ENCODE measurements at regions not wholly inside any gene's neighbourhood (a gene's known extent, or its start where the extent isn't known, plus 50 kb on each side); places are given as distances from the start of the nearest gene placed in this dataset.

DNA sequence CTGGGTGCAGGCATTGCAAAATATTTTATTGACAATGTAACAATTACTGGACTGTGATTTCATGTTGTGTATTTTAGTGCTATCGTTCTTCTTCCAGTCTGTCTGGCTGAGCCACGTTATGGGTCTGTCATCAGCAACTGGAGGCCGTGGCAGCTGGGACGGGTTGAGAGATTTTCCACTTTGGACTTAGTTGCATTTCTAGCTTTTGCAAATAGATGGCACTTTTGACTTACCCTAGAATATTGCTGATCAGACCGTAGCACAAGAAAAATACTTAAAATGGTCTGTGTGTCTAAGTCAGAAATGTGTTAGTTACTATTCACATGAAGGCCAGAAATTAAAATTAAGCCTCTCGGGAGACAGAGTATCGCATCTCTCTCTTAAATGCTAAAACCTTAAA is 211.1 kb downstream of the TEX29 start:
- ChIA-PET POLR2A (no interaction called here), CTCF (no interaction called here)

DNA sequence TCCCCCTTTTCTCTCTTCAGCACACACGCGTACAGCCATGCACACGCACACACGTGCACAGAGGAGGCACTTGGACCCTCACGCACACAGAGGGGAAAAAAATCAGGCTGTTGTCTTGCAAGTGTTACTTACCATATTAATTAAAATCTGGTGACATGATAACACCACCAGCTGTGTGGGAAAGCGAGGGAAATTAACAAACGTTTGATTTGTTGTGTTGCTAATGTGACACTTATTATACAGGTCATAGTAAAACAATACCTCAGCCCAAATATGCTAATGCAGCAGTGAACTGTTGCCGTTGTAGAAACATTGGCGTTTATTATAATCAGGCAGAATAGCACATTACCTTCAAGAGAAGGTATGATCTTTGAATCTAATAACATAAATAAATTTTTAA is 211.7 kb downstream of the TEX29 start:
- CTCF ChIA-PET: no interaction called here

DNA sequence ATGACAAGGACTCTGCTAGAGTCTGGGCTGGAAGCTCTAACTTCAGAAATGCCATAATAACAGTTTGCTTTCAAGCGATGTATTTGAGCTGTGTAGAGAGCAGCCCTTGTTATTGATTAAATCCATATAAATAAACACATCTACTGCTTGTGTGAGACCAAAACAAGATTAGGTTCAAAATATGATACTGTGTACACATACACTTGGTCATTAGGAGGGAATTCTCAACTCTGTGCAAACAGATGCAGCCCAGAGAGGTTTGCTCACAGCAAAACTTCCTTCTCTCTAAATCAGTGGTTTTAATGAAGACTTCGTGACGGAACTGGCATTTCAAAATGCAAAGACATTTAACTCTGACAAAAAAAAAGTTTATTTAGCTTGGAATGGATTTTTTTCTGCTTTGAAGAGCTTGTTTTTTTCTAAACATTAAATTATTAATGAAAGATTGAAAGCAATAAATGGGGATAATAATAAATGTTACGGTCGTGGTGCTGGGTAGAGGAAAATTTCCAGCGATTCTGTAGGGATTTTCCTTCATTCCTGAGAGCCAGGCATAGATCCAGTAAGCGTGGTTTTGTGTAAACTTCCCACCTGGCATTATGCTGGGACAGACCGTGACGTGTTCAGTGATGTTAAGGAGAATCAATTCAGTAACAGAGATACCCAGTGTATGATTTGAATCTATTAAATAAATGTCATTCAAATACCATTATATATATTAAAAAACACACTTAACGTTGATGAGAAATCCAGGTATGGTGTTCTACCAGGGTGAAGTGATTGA is 213.7 kb downstream of the TEX29 start:
- ChIA-PET CTCF (no interaction called here), POLR2A (no interaction called here)

More for the DNA sequence above, 211.7 kb downstream of the TEX29 start:
- POLR2A ChIA-PET: no interaction called here

DNA sequence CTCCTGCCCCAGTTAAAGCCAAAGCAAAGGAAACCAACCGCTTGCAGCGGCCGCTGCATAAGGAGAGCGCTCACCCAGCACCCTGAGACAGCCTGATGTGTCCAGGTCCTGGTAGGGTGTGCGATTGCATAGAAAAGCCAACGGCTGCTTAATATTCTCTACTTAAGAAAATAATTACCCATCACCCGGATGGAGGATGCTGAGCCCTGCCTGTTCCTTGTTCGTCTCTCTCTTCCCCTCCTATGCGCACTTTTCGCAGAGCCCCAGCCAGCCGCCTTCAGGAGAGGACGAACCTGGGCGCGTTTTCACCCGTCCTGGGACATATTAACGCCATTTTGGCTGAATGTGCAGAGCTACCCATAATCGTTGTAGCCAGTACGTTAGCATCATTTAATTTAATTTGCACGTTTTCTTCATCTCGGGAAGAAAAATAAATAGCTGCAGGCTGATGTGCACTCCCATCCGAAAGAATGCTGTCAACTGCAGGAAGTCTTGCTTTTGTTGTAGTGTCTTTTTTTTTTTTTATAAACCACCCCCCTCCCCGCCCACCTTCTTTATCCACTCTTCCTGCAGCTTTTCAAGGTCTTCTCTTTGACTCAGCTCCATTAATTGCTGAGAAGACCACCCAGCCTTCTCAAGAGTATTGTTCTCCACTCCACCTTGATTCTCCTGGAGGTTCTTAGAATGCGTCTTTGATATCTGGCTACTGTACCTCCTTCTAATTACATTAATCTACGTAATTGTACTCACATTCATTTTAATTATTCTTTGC is 214.5 kb downstream of the TEX29 start:
- ChIA-PET CTCF (no interaction called here), POLR2A (no interaction called here)

DNA sequence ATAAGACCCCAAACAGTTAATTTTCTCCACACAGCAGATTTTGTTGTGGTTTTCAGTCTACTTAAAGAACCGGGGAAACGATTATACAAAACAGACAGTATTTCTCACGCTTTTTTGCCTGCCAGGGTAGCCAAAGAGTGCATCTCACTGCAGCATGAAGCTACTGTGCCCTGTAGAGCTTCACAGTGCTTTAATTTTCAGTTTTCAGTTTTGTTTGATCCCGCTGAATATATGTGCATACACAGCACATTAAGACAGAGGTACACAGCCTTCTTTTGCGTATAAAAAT is 215.0 kb downstream of the TEX29 start:
- ChIA-PET CTCF (no interaction called here), POLR2A (no interaction called here)

DNA sequence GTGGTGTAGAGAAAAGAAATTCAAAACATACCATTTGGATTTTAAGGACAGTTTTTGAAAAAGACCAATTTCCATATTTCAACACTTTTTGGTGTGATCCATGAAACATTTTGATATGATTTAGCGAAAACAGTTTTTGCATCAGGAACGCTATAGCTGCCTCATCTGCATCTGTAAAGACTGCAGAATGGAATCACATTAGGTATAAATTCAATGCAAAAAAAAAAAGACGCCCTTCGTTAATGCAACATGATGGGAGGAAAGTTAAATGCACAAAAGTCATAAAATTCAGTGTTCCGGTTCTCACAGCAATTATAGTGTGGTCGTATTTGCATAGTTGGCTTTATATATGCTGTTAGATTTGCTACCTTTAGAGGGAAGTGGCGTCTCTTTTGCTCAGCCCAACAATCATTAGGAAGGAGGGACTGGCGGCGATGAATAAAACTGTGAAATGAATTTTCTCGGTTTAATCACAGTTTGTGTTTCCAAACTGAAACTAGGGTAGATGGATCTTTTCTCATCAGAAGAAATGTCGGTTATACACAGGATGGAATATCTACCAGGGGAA is 215.7 kb downstream of the TEX29 start:
- ChIA-PET POLR2A (no interaction called here), CTCF (no interaction called here)

DNA sequence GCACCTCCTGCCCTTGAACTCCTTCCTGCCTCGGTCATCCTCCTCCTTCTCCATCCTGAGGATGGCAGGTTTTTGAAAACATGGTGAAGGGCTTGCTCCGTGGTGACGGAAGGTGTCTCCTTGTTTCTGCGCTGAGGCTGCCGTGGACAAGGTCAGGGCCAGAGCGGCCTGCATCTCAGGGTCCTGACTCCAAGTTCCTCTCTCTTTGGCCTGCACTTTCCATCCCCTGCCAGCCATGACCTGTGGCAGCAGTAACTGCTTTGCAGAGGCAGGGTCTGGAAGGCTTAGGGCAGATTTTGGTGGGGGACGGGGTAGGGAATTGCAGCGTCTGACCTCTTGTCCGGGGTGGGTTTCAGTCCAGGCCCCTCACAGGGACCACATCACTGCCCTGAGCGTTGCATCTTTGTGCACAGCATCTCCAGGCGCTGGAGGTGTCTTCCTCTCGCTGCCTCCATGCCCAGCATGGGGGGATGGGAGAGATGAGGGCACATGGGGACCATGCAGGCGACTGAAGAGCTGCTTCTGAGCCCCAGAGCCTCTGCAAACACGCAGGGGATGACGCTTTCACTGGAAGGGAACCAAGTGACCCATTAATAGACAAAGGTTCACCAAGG is 216.8 kb downstream of the TEX29 start:
- ChIA-PET POLR2A (no interaction called here), CTCF (no interaction called here)

DNA sequence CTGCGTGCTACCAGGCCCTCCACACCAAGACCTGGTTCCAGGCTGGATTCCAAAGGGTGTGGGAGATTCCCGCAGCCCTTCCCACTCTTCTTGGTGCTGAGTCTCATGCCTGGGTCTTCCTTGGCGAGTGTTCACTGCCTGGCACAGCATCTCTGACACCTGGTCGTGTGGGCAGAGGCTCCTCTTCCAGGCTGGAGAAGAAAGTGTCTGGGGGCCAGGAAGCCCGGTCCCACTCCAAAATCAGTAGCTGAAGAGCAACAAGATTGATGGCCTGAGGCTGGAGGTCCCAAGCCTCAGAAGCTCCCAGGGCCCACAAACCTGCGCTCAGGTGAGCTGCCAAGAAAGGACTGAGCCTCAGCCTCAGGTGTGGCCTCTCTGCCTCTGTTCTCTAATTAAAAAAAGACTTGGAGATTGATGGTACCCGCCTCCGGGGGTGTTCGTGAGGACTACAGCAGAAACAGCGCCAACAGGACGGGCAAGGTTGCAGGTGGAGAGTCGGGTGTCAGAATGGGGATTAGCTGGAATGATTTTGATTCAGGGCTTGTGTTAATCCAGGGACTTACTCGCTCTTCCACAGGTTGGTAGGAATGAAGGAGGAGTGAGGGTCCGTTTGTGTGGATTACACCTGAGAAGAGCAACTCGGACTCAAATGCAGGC is 217.5 kb downstream of the TEX29 start:
- ChIA-PET POLR2A (no interaction called here), CTCF (no interaction called here)

DNA sequence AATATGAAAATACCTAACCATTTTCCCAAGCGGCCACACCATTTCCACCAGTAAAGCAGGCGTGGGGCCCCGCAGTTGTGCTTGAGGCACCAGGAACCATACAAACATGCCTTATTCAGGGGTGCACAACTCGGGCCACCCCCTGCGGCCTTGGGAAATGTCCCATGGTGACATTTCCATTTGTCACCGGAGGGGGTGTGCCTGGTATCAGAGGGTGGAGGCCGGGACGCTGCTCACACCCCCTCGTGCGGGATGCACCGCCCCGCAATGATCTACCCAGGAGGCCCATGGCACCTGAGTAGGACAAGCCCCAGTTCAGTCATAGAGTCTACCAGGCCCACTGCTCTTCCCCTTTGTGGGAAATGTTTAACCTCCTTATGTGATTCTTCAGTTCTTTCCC is 218.8 kb downstream of the TEX29 start:
- CTCF ChIA-PET: no interaction called here
- POLR2A ChIA-PET: no interaction called here

DNA sequence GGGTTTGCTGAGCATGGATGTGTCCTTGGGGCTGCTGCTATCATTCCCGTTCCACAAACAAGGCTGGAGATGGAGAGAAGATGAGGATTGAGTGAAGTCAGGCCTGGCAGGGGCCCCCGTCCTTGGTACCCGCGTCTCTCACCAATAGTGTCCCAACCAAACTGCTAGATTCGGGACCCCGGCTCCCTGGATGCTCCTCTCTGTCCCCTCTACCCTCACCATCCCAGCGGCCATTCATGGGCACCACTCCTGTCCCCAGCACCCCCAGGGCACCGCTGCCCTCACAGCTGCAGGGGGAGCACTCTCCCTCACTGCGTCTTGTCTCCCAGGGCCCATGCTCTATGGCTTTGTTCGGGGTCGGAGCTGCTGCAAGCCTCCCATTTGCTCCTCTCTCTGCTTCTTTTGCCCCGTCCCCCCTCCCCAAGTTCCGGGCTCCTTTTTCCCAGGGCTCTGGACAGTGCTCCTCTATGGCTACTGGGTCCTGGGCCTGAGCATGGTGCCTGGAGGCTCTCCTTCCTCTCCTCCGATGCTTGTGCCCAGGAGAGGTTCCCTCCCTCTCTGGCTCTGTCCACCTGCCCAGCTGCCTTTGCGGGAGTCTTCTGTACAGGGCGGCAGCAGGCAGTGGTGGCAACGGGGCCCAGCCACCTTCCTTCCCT is 219.5 kb downstream of the TEX29 start:
- POLR2A ChIA-PET: no interaction called here

DNA sequence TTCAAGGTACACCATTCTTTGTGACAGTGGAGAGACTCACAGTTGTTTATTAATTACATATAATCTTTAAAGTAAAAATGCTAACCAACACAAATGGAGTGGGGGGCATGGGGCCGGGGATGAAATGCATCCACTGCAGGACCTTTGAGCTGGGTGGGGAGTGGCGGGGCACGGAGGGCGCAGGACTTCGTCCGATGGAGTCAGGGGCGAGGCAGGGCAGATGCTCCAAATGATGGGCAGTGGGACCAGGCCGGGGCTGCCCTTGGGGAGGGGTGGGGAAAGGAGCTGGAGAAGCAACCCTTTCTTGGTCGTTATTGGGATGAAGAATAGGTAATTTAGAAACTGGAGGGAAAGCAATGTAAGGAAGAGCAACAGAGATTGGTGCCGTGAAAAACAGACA is 220.0 kb downstream of the TEX29 start:
- POLR2A ChIA-PET: no interaction called here
- CTCF ChIA-PET: interaction anchor here (0.7 kb wide), 1 partner anchor 27 kb away, joined by 3 read pairs; no protein-coding TSS in a partner anchor

More for the DNA sequence above, 219.5 kb downstream of the TEX29 start:
- CTCF ChIA-PET: no interaction called here

DNA sequence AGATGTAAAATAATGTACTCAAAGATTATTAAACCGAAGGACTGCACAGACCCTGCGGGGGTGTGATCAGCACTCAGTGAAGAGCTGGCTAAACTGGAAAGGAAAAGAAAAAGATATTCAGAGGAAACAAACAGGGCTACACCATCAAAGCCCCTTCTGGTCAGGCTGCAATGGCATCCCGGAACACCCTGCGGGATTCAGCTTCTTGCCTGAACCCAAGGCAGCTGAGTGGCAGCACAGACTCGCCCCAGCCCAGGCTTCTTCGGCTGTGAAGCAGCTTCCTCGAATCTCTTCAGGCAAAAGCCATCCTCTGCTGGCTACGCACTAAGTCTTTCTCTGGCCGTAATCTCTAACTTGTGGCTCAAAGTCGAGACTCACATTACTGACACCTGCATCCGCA is 220.9 kb downstream of the TEX29 start:
- POLR2A ChIA-PET: no interaction called here
- CTCF ChIA-PET: interaction anchor here (0.7 kb wide), 1 partner anchor 28 kb away, joined by 3 read pairs; no protein-coding TSS in a partner anchor

DNA sequence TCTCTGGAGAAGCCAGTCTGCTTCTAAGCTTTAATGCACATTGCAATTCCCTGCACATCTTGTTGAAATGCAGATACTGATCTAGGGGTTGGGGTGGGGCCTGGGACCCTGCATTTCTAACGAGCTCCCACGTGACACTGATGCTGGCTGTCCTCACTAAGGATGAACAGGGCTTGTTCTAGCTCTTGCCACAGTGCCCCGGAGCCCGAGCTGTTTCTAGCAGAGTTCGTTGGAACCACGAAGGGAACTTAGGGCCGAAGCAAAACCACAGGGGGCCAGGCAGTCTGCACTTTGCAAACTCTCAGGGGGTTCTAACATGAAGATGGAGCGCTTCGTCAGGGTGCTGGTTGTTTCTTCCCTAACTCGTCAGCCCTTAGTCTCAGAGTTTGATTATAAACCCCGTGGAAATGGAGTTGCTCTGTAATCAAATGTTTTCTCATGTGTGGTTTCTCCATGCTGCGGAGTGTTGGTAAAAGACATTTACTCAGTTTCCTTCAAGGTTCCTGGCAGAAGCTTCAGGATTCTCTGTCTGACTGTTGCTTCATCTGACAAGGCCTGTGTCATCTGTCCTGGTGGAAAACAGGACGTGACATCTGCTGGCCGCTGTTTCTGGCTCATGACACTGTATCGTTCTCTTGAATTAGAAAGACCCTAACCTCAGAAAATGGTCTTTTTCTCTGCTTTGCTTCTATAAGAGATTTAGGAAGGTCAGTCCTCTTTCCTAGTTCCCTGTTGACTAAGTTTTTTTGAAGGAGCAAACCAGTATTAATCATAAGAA is 221.5 kb downstream of the TEX29 start:
- POLR2A ChIA-PET: no interaction called here
- CTCF ChIA-PET: no interaction called here

DNA sequence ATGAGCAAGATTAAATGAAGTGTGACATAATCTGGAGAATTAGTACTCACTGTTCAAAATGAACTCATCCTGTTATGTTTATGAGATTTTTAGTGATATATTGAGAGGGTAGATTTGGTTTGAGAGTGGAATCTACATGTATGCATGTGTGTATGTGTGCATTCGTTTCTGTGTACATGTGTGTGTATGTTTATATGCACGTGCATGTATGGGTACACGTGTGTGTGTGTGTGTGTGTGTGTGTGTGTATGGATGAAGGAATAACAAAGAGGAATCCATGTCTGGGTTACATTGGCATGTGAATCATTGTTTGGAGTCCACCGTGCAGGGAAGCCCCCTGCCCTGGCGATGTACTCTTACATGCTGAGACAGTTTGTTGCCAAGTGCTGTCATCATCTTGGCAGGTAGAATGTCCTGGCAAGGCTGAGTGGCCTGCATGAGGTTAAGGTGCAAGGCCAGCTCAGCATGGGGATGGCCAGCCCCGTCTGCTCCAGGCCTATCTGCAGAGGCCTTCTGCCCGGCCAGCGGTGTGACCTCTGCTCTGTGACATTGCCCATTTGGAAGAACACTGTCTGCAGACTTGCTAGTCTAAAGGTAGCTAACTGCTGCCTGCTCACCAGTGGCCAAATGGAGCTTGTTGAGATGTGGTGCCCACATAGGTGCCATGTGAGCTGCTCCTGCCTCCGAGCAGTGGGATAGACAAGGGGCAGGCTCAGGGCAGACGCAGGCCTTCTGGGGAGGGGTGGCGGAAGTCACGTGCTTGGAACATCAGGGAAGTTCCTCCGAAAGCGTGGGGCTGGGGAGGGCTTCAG is 222.3 kb downstream of the TEX29 start:
- POLR2A ChIA-PET: no interaction called here
- CTCF ChIA-PET: no interaction called here

DNA sequence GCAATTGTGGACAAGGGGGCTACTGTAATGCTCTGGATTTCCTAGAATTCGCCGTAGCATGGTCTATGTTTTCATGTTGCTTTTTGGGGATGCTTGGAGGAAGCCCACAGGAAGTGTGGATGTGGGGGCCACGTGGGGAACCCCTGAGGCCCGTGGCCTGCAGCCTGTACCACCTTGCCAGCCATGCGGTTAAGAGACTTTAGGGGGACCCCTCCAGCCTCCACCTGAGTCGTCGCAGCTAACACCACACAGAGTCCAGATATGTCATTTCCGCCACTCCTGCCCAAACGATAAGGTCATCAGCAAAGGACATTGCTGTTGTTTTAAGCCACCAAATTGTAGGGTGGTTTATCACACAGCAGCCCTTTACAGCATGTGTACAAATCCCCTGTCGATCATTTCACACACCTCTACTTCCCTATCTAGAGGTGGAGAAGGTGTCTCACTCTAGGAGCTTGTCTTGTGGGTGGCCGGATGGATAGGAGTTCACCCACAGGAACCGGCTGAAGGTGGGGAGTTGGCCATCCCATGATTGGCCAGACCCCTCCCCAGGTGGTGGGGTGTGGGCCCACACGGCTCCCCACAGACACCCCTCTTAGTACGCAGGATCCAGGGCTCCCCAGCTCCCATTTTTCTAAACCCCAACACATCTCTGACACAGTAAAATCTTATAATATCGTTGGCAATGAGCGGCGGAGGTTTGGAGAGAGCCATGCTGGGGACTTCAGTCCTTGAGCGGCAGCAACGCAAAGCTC is 226.7 kb downstream of the TEX29 start:
- CTCF ChIA-PET: no interaction called here
- POLR2A ChIA-PET: no interaction called here

DNA sequence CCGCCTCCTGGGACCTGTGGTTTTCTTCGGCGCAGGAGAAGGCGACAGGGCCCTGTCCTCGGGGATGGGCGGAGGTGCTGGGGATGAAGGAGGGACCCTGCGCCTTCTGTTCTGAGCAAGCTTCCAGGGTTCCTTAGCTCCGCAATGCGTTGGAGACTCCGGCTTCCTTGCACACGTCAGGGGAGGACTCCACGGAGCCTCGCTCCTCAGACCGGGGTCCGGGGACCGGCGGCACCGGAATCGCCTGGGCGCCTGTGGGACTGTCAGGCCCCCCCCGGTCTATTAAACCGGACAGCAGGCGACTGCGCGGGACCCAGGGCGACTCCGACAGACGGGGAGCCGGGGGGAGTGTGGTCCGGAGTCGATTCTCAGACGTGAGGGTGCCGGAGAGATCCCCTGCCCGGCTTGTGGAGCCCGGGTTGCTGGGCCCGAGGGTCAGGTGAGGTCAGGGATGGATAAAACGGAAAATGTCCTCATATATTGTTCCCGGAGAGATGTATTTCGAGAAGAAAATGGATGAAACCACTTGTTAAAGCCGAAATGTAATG is 227.4 kb downstream of the TEX29 start:
- POLR2A ChIA-PET: no interaction called here
- CTCF ChIA-PET: no interaction called here

DNA sequence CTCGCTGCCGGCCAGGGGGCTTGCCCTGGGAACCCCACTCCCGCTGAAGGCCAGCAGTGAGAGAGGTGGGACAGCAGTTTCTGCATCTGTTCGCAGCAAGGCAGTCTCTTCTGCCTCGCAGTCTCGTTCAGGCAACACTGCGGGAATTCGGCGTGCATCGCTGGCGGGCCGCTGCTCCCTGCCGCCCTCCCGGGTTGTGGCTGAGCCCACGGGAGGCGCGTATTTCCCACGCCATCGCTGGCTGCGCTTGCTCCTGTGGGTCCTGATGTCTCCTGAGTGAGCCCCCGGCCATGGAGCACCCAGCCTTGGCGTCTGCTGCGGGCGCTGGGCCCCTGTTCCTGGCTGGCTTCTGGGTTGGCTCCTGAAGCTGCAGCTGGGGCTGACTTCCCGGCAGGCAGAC is 227.9 kb downstream of the TEX29 start:
- ChIA-PET CTCF (no interaction called here), POLR2A (no interaction called here)

DNA sequence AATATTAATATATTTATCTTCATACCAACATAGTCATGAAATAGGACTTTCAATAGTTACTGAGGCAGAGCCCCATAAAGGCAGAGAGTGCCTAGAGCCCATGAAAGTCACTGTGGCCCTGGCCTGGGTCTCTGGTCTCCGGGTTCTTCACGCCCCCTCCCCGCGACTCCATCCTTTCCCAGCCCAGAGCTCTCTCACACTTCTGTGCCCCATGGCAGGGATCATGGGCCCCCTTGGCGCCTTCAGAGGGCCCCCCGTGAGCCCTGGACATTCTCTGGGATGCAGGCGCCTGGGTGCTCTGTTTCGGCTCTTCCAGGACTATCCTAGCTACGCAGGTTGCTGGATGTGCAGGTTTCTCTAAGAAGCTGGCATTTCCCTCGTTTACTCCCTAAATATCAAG is 228.4 kb downstream of the TEX29 start:
- POLR2A ChIA-PET: no interaction called here
- CTCF ChIA-PET: no interaction called here

Measured in activated CD8-positive, alpha-beta memory T cell treated with anti-CD3 and anti-CD28 coated beads for 36 hours (primary cell).